GM18909 (cell line): ENCODE measurements at regions not wholly inside any gene's neighbourhood (a gene's known extent, or its start where the extent isn't known, plus 50 kb on each side); places are given as distances from the start of the nearest gene placed in this dataset.
"Not testable (repeated sequence)": the region's sequence is repeated elsewhere in the genome, so short reads cannot be mapped to it uniquely, and the experiment has no call there.

Source experiments
- ATAC-seq: cut with Tn5 transposase; IDR thresholded peaks from one replicate; pipeline ENCODE4 v1.9.1; 2021; ENCODE audit warnings: mild to moderate bottlenecking; ENCODE audit not compliant: unreplicated experiment, poor library complexity

DNA sequence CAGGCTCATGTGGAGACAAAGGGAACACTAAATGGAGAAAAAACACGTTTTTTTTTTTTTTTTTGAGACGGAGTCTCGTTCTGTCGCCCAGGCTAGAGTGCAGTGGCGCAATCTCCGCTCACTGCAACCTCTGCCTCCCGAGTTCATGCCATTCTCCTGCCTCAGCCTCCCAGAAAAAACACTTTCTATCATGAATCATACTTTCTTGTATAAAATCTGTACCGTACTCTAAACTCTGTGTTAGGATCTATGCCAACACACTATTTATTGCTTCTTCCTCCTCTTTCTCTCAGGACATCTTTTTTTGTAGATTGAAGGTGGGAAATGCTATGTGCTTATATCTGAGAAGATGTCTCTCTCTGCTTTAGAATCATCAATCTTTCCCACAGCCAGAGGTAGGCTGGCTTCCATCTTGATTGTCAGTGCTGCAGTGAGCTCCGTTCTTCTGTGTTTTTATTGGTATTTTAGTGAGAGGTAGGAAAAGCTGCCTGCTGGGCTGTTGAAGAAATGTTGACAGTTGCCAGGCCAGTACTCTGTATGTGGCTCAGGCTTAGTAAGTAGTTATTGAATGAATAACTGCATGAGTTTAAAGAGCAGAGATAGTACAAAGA lies 101.1 kb downstream of the GPR85 start:
- no peak for ATAC-seq

DNA sequence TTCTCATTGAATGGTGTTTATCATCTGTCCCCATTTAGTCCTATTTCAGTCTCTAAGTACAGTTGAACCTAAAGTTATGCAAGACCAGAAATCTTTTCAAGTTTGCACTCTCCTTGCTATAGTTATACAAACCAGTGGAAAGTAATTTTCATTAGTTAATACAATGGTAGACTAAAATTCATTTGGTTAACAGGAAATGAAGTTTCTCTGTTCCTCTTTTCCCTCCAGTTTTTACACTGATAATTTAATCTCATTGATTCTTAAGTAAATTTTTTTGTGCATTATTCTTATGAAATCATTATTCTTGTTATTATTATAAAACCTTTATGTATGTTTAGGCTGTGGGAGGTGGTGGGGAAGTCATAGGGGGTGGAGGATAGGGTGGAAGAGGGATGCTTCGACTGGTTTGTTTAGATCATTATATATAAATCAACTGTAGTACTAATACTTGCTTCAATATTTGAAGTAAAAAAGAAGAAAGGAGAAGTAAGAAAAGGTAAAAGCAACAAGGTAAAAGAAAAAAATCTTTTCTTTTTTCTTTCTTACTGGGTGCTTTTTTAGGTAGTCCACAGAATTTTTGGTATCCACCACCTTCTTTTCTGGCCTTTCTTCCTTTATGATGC lies 104.1 kb downstream of the GPR85 start:
- peak; percentile 81 for ATAC-seq

DNA sequence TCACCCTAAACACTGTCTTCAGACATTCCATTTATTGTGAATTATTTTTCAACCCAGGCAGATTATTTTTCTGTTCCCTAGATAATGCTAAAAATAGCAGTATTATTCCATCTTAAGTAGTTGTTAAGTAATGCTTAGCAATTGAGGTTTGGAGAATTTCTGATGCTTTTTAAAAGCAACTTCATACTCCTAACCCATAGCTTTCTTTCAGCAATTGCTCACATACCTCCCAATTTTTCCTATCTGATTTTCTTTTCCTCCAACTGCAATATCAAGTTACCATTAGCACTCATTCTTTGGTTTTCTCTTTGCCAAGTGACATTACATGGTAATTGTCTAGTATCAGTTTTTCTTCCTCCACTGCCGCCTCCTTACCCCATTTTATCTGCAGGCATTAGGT lies 104.7 kb downstream of the GPR85 start:
- ATAC-seq = peak; percentile 34

GRCh38 chr7:112979055-112979454 lies 107.6 kb downstream of the GPR85 start:
- not testable (repeated sequence) for ATAC-seq

DNA sequence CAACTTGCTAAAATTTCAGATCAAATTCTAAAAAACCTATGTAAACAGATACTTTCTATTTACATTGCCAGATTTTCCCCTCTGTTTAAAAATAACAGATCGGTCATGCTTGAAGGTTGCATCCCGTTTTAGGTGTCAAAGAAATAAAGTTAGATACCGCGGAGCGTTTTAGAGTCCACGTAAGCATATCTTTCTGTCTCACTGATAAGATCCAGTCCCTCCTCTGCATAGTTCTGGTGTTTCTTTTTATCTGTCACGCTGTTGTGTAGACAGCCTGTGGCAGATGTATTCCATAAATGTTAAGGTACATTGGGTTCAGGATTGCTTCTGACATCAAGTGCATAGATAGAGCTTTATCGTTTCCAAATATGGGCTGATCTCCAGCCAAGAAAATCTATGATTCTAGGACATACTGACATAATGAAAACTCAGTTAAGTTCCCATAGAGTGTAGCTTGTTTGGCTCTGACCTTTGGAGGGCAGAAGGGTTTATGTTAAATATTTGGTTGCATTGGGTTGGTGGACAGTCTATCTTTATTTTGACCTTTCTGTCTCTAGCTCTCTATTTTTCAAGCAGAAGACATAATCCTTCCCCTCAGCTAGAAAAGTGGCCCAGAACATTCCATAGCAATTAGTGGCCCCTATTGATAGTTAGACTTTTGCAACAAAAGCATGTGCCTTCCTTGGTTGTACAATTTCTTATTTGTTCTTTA lies 109.2 kb downstream of the GPR85 start:
- not testable (repeated sequence) for ATAC-seq

DNA sequence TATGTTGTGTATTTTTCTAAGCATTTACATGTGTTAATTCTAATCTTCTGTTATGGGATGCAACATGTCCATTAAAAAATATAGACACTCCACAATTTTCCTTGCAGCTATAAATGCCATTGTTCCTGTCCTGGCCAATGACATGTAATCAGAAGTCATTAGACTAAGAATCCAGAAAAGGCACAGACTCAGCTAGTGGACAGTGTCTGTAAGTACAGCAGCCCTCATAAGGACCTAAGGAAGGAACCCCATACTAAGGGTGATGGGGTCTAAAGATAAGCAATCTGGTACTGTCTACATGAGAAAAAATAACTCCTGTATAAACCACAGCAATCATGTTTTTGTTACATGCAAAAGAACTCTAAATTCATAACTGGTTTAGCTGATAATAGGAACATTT lies 115.9 kb downstream of the GPR85 start:
- peak; percentile 77 for ATAC-seq

DNA sequence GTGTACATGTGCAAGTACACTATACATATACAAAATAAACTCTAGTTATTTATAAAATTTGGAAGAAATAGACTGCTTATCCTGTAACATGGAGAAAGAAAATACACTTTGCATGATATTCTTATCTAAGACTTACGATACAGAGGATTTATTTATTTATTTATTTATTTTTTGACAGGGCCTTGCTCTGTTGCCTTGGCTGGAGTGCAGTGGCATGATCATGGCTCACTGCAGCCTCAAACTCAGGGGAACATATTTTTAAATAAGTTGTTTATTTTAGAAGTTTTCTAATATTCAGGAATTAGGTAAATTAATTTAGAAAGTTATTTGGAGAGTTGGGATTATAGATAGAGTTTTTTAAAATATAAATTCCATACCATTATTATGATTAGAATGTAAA lies 116.7 kb downstream of the GPR85 start:
- no peak for ATAC-seq

GRCh38 chr7:112965506-112965905 lies 121.1 kb downstream of the GPR85 start:
- ATAC-seq = no peak

GRCh38 chr7:112963634-112964033 lies 123.0 kb downstream of the GPR85 start:
- no peak for ATAC-seq

GRCh38 chr7:112962815-112963214 lies 123.8 kb downstream of the GPR85 start:
- ATAC-seq = no peak

DNA sequence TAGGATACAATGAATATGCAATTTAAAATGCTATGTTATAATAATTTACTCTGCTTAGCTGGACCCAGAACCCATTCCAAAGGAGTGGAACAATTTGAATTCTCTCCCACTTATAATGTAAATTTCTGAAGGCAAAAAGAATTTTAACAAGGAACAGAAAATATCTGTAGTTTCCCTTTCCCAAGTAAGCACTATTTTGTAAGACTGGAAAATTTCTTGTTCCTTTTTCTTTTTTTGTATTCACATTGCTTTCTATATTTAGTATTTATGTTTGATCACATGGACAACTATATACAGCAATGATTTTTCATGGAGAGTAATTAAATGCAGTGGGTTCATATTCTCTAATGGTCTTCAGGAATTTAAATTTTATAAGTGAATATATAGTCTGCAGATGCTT lies 127.4 kb downstream of the GPR85 start:
- ATAC-seq = no peak

- no peak for ATAC-seq
Measured at GRCh38 chr7:112958775-112959174, 127.9 kb downstream of the GPR85 start.

DNA sequence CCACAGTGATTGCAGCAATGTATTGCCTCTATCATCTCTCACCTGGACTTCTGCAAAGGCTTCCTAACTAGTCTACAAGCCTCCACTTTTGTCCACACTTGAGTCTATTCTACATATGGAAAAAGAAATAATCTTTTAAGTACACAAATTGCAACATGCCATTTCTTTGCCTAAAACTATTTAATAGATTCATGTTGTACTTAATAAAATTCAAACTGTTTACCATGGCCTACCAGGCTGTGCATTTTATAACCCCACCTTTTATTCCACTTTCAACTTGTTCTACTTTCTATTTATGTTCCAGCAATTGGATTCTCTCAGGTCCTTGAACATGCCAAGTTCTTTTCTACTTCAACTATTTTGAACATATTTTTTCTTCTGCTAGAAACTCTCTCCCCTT lies 128.7 kb downstream of the GPR85 start:
- ATAC-seq = no peak

- ATAC-seq = not testable (repeated sequence)
Measured at GRCh38 chr7:112953031-112953430, 133.6 kb downstream of the GPR85 start.

DNA sequence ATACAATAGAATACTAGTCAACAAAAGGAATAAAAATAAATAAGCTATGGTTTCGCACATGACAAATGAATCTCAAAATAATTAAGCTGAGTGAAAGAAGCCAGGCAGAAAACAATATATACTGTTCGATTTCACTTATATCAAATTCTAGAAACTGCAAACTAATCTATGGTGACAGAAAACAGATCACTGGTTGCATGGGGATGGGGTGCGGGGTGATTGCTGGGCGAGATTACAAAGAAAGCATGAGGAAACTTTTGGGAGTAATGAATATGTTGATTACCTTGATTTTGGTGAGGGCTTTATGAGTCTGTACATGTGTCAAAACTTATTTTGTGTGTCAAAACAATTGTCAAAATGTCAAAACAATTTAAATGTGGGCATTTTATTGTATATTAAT lies 135.6 kb downstream of the GPR85 start:
- ATAC-seq = no peak

DNA sequence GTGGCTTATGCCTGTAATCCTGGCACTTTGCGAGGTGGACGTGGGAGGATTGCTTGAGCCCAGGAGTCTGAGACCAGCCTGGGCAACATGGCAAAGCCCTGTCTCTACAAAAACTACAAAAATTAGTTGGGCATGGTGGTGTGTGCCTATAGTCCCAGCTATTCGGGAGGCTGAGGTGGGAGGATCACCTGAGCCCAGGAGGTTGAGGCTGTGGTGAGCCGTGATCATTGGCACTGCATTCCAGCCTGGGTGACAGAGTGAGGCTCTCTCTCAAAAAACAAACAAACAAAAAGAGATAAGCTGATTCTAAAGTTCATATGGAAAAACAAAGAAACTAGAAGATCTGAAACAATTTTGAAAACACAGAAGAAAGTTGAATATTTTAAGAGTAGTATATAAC lies 136.9 kb downstream of the GPR85 start:
- ATAC-seq = not testable (repeated sequence)

- ATAC-seq = no peak
Measured at GRCh38 chr7:112946350-112946749, 140.3 kb downstream of the GPR85 start.

DNA sequence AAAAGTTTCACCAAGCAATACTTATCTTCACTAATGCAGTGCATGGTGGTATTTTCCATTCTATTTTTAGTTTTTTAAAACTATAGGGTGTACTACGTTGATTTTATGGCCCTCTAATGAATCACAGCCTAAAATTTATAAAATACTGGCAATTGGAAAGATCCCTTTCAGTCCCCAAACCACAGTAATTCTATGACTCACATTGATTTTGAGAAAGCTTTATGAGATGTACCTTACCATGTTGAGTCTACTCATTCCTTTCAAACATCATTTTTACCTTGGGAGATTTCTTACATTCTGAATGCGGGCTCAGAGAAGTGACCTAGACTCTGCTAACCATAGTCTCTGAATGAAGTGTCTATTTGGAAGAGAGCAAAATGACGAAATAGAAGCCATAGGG lies 141.6 kb downstream of the GPR85 start:
- no peak for ATAC-seq

DNA sequence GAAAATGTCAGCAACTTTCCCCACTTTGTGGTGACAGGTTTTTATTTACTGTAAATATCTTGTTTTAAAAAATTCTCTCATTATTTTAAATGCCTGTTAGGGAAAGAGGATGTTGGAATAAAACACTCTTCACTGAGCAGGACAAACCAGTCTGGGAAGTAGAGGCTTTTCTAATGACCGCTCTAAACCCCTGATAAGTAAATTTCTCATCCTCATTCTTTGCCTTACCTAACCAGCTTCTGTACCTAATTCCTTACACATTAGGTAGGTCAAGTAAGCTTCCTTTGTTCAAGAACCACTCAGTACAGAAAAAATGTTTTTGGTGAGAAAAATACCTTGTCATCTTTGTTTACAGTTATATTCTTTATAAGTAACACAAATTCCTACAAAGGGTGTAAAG lies 143.6 kb downstream of the GPR85 start:
- no peak for ATAC-seq

DNA sequence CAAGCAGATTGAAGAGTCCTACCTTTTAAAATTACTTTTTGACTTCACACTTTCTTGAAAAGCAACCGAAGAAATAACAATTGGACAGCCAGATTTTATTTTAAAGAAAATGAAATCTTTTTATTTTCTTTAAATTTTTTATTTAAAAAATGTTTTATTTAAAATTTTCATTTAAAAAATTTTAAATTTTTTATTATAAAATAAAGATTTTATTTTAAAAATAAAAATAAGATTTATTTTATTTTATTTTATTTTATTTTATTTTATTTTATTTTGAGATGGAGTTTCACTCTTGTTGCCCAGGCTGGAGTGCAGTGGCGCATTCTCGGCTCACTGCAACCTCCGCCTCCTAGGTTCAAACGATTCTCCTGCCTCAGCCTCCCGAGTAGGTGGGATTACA lies 144.5 kb downstream of the GPR85 start:
- not testable (repeated sequence) for ATAC-seq

DNA sequence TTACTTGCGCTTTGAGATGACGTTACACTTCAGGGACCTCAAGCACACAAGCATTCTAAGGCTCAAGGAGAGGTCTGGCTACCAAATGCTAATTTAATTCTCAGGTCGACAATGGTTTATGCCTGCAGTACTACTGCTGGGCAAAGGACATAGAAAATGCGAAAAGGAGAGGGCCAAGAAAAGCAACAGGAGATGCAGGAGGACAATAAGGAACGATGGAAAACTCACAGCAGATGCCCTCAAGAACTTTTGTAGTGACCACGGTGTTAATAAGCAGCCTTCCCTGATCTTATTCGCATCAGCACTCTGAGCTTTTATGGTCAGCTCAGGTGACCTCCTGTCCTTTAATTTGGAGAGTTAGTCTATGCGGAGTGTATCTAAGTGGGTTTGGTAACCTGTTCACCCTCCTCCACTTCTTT lies 146.3 kb downstream of the GPR85 start:
- ATAC-seq = peak; percentile 50
